ENCODE measurements at regions not wholly inside any gene's neighbourhood (a gene's known extent, or its start where the extent isn't known, plus 50 kb on each side); places are given as distances from the start of the nearest gene placed in this dataset.

DNA sequence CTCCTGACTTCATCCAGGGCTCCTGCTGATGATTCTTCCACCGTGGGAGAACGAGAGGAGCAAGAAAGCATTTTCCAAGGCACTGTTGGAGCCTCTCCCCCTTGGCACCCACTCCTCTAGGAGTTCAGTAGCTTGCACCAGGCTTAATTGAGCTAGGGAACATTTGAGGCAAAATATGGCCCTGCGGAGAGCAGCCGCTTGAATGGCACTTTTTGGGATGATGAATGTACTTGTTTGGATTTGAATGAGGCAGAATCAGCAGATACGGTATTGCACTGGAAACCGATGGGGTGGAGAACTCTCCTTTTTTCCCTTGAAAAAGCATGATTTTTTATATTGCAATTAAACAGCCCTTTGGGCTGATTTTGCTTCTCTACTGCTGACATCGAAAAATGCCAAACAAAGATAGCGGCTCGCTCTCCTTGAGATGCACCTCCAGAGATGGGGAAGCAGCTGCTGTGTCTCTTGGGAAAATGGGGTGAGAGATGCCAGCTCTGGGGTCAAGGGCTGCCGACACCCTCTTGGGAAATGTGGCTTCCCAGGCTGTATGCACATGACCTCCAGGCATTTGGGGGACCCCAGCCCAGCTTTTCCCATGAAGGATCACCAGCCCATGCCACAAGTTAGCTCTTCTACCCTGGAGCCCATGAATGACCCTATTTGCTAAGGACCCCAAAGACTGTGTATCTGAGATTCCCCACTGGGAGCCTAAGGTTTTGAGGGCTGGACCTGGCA is 55.4 kb upstream of the LRP8 start:
- TF ChIP-seq, protein P1, sequence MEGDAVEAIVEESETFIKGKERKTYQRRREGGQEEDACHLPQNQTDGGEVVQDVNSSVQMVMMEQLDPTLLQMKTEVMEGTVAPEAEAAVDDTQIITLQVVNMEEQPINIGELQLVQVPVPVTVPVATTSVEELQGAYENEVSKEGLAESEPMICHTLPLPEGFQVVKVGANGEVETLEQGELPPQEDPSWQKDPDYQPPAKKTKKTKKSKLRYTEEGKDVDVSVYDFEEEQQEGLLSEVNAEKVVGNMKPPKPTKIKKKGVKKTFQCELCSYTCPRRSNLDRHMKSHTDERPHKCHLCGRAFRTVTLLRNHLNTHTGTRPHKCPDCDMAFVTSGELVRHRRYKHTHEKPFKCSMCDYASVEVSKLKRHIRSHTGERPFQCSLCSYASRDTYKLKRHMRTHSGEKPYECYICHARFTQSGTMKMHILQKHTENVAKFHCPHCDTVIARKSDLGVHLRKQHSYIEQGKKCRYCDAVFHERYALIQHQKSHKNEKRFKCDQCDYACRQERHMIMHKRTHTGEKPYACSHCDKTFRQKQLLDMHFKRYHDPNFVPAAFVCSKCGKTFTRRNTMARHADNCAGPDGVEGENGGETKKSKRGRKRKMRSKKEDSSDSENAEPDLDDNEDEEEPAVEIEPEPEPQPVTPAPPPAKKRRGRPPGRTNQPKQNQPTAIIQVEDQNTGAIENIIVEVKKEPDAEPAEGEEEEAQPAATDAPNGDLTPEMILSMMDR (IDR thresholded peaks at IDR 0.05; ENCODE audit: insufficient read depth, low read length, poor library complexity, severe bottlenecking) = no peak
- H3K36me3 ChIP-seq (ENCODE audit: control insufficient read depth, insufficient read depth, low read length) = no peaks in the 10 kb centered on the region
- DNase-seq (ENCODE audit: low read depth) = no peak
- H3K27me3 ChIP-seq (ENCODE audit: control insufficient read depth, insufficient read depth, low read length) = no peaks in the 10 kb centered on the region
- H3K4me3 ChIP-seq (ENCODE audit: low read depth, low read length) = no peak overlapping the region

DNA sequence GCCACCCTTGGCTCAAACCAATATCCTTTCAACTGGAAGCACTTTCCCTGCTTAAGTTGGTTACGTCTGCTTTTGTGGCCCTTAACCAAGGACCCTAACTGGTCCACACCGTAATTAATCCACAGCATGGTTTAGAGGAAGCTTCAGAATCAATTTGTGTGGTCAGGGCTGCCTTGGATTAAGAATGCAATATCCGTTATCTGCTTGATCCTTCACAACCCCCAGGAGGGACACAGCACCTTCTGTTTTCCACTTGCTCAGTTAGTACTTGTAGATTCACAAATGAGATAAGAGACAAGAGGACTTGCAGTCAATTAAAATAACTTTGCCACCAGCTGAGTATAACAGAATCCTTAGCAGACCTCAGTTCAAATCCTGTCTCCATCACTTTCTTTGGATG is 56.9 kb upstream of the LRP8 start:
- no peak for DNase-seq (ENCODE audit: low read depth)
- no peaks in the 10 kb centered on the region for H3K36me3 ChIP-seq (ENCODE audit: control insufficient read depth, insufficient read depth, low read length)
- TF ChIP-seq, protein P1 (IDR thresholded peaks at IDR 0.05; ENCODE audit: insufficient read depth, low read length, poor library complexity, severe bottlenecking) = no peak
- no peak overlapping the region for H3K4me3 ChIP-seq (ENCODE audit: low read depth, low read length)
- no peaks in the 10 kb centered on the region for H3K27me3 ChIP-seq (ENCODE audit: control insufficient read depth, insufficient read depth, low read length)

DNA sequence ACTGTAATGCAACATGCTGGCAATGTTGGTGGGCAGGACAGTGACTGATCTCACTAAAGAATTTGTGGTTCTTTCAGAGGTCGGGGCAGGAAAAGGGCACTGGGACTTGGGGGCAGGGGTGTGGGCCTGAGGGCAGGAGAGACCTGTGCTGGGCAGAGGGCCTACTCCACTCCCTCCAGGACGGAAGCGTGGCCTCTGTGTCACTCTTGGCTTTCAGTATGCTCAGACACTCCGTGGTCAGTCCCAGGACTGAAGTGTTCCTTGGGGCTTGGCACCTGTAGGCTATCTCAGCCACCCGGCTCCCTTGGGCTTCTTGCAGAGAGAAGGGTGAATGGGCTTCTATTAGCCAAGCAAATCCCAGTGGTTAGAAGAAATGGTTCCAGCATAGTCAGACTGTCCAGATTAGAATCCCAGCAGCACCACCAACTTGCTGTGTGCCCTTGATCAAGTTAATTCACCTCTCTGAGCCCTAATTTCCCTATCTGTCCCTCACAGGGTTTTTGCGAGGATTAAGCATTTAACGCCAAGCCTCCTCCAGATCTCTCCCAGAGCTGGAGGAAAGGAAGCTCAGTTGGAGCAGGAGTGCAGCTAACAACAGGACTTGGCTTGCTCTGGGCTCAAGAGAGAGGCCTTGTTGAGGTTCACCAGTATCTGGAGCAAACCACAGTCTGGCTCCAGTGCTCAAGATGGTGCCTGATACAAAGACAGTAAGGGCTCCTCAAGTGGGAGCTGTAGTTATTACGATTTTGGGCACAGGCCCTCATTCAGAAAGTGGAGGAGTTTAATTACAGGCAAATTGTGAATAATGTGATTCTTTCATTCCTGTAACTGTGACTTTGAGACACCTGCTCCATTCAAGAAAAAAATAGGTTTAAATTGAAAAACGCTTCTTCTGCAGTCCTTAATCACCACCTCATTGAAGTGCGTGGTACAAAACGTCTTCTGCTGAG is 57.7 kb upstream of the LRP8 start:
- DNase-seq (ENCODE audit: low read depth) = no peak
- H3K36me3 ChIP-seq (ENCODE audit: control insufficient read depth, insufficient read depth, low read length) = no peaks in the 10 kb centered on the region
- no peak overlapping the region for H3K4me3 ChIP-seq (ENCODE audit: low read depth, low read length)
- H3K27me3 ChIP-seq (ENCODE audit: control insufficient read depth, insufficient read depth, low read length) = no peaks in the 10 kb centered on the region
- TF ChIP-seq, protein P1 (IDR thresholded peaks at IDR 0.05; ENCODE audit: insufficient read depth, low read length, poor library complexity, severe bottlenecking) = no peak

DNA sequence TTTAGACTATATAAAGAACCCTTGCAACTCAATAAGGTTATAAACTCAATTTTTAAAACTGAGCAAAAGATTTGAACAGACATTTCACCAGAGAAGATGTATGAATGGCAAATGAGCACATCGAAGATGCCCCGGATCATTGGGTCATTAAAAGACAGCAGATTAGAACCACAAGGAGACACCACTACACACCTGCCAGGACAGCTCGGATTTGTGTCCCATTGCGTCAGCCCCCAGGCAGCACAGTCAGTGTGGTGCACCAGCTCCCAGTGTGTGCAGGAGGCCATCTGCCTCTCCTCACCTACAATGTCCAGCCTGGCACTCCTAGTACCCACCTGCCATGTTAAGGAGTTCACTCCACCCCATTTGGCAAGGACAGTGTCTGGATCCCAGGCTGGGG is 61.1 kb upstream of the LRP8 start:
- TF ChIP-seq, protein P1 (IDR thresholded peaks at IDR 0.05; ENCODE audit: insufficient read depth, low read length, poor library complexity, severe bottlenecking) = no peak
- DNase-seq (ENCODE audit: low read depth) = no peak
- Histone ChIP-seq H3K4me3 (ENCODE audit: low read depth, low read length) (no peak overlapping the region), H3K36me3 (ENCODE audit: control insufficient read depth, insufficient read depth, low read length) (no peaks in the 10 kb centered on the region), H3K27me3 (ENCODE audit: control insufficient read depth, insufficient read depth, low read length) (no peaks in the 10 kb centered on the region)

DNA sequence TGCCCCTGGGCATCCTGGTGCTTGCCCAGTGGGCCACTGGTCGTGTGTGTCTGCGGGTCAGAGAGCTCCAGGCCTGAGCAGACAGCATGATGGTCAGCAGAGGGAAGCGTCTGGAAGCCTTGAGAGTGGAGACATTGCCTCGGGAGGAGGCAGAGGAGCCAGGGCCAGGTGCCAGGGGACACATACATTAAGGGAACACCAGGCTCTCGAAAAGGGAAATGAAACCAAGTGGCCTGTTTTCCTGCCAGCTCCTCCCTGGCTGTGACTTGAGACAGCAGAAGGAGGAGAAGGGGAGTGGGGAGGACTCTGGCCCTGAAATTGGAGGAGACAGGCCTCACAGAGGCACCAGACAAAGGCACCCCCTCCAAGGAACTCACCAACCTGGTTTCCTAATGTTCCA is 62.4 kb upstream of the LRP8 start:
- Histone ChIP-seq H3K27me3 (ENCODE audit: control insufficient read depth, insufficient read depth, low read length) (no peaks in the 10 kb centered on the region), H3K36me3 (ENCODE audit: control insufficient read depth, insufficient read depth, low read length) (no peaks in the 10 kb centered on the region), H3K4me3 (ENCODE audit: low read depth, low read length) (no peak overlapping the region)
- DNase-seq (ENCODE audit: low read depth) = no peak
- TF ChIP-seq, protein P1 (IDR thresholded peaks at IDR 0.05; ENCODE audit: insufficient read depth, low read length, poor library complexity, severe bottlenecking) = no peak

All from kidney epithelial cell (primary cell).